GM19467 (cell line): ENCODE measurements at regions not wholly inside any gene's neighbourhood (a gene's known extent, or its start where the extent isn't known, plus 50 kb on each side); places are given as distances from the start of the nearest gene placed in this dataset.

Experiments
- ATAC-seq: cut with Tn5 transposase; IDR thresholded peaks from one replicate; pipeline ENCODE4 v1.9.1; 2021; ENCODE audit warnings: mild to moderate bottlenecking, moderate library complexity; ENCODE audit not compliant: unreplicated experiment

- ATAC-seq = no peak
Measured at GRCh38 chr3:177524742-177525141, 327.5 kb upstream of the TBL1XR1 start.

GRCh38 chr3:177525414-177525813, 328.1 kb upstream of the TBL1XR1 start:
- ATAC-seq = no peak

DNA sequence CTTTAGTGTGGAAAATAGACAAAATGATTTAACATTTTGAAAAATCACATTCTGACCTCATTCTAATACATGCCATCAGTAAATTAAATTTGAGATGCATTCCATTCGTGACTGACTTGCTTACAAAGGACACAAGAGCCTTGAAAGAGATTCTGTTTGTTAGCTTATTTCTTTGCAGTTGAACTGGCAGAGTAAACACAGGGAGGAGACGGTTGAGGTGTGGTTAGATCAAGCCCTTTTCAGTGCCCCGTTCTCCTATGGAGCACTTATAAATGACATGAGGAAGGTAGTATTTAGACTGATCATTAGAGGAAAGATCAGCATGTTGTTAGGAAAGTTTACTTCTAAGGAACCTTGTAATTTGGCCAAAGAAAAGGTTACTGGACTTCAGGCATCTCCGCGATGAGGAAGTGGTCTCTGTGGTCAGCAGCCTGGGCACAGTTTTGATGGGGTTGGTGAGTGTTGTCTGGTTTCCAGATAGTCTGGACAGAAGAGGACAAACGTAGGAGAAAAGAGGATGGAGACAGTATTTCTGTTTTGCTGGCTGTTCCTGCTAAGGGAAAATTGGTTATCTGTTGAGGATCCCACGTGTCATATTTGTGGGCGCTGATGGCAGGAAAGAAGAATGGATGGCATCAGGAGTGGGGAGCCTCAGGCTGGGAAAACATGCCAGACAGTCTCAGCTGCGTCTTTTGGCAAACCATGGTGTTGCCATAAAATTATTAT, 328.9 kb upstream of the TBL1XR1 start:
- no peak for ATAC-seq

- no peak for ATAC-seq
Measured at GRCh38 chr3:177527182-177527581, 329.9 kb upstream of the TBL1XR1 start.

GRCh38 chr3:177528306-177529070, 331.2 kb upstream of the TBL1XR1 start:
- no peak for ATAC-seq

DNA sequence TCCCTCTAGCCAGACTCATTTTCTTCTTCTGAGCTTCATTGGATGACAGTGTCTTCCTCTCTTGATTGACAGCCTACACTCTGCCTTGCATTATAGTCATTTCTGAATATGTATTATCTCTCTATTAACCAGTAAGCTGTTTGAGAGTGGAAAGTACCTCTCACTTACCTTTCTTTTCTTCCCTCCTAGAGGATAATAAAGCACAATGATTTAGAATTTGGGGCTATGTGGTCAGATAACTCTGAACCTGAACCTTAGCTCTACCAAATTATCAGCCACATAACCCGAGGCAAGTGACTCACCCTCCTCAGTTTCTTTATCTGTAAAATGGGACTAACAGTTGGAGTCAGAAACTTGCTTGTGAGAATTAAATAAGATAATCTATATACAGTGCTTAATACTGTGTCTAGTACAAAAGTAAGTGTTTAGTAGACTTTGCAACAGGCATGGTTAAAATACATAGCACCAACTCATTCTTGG, 331.8 kb upstream of the TBL1XR1 start:
- ATAC-seq = no peak

GRCh38 chr3:177529716-177530335, 332.5 kb upstream of the TBL1XR1 start:
- no peak for ATAC-seq

DNA sequence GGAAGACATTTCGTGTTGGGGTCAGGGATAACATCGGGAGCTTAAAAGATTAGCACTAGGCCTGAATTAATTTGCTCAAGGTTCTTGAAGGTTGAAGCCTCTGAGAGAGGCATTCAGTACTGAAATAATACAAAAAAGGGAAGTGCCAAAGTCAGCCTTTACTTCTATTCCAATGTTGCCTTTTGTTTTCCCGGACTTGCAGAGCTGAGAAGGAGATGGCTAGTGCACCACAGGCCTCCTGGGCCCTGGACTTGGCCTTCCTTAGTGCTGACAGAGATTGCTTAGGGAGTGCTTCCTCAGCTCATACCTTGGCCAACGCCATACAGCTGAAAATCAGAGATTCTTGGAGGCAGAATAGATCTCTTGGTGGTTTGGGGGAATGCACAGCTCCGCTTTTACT, 333.6 kb upstream of the TBL1XR1 start:
- ATAC-seq = no peak

GRCh38 chr3:177536873-177537272, 339.6 kb upstream of the TBL1XR1 start:
- no peak for ATAC-seq

DNA sequence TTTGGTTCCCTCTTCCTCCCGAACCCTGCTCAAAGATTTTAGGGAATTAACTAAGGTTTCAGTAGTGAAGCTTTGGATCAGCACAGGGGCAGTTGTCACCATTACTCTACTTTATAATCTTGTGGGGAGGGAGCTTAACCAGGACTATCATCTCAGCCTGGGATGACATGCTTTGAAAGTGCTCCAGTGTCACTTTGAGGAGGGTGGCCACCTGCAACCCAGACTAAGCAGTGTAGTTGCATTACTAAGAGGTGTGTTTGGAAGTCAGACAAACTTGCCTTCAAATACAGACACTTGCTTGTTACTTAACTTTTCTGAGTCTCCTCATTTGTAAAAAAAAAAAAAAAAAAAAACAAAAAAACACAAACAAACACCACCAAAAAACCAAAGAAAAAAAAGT, 340.3 kb upstream of the TBL1XR1 start:
- ATAC-seq = no peak

- no peak for ATAC-seq
Measured at GRCh38 chr3:177538048-177538749, 340.9 kb upstream of the TBL1XR1 start.

GRCh38 chr3:177538750-177539730, 341.8 kb upstream of the TBL1XR1 start:
- ATAC-seq = peak; percentile 93

DNA sequence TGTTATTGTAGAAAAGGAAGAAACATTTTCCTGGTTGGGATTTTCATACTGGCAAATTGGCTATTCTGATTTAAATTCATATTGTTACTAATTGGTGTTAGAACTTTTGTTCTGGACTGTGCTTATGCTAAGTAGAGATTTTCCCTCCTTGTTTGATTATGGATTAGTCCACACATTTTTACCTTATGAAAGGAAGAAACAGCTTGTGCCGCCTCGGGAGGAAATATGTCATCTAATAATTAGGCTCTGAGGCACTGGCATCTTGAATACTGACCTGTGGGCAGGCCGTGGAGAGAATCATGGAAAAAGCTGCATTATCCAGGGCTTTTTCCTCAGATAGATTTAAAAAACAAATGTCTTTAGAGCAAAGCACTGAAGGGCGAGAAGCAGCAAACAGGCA, 344.3 kb upstream of the TBL1XR1 start:
- no peak for ATAC-seq

- ATAC-seq = no peak
Measured at GRCh38 chr3:177545964-177546363, 348.7 kb upstream of the TBL1XR1 start.

- no peak for ATAC-seq
Measured at GRCh38 chr3:177547711-177548350, 350.5 kb upstream of the TBL1XR1 start.

GRCh38 chr3:177550667-177551066, 353.4 kb upstream of the TBL1XR1 start:
- no peak for ATAC-seq

GRCh38 chr3:177551431-177551836, 354.2 kb upstream of the TBL1XR1 start:
- ATAC-seq = no peak

GRCh38 chr3:177552051-177552450, 354.8 kb upstream of the TBL1XR1 start:
- ATAC-seq = no peak

DNA sequence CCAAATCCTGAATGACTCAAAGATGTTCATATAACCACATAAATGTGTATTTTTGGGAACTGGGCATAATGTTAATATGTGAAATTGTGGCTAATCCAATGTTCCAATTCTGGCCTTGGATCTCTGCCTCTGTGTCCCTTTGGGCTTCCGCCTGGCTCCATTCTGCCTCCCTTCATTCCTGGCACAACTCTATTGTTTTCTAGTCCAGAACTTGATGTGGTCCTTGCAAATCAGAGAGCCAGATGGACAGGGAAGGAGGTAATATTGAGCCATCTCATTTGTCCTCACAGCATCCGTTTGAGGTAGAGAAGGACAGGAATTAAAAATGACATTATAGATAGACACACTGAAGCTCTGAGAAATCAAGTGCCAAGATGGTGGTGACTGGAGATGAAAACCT, 355.7 kb upstream of the TBL1XR1 start:
- no peak for ATAC-seq

DNA sequence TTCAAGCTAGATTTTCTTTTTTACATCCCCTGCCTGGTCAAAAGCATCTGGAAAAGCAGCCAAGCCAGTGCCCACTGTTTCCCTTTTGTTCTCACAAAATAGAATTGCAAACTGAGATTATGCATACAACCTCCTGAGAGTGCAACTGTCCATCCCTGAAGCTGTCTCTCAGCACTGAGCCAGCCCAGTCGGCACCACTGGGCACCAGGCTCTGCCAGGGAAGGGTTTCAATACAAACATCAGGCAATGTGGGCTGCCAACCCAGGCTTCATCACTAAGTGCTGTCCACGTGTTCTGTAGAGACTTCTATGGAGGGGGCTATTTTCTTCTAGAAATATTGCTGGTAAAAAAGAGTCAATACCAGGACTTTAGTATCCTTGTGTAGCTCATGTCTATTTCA, 356.3 kb upstream of the TBL1XR1 start:
- ATAC-seq = no peak
